8988T (cell line): ENCODE measurements at regions not wholly inside any gene's neighbourhood (a gene's known extent, or its start where the extent isn't known, plus 50 kb on each side); places are given as distances from the start of the nearest gene placed in this dataset.

Experiments used
- DNase-seq: peaks from one replicate; pipeline ENCODE4 v3.0.0; 2011

DNA sequence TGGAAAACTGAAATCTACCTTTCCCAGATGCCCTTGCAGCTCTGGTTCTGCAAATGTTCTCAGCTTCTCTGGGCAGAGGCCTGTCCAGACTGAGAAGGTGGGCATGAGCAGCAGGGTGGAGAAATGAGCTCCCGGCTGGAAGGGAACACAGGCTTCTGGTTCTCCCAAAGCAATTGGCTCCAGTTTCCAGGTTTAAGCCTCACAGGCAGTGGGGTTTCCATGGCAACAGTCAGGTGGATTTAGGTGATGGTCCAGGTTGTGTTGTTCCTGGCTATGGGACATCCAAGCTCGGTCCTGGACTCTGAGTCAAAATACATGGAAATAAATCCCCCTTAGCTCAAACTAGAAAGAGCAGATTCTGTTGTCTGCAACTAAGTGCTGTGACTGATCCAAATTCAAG, 94.6 kb upstream of the IQSEC1 start:
- DNase-seq: no peak

DNA sequence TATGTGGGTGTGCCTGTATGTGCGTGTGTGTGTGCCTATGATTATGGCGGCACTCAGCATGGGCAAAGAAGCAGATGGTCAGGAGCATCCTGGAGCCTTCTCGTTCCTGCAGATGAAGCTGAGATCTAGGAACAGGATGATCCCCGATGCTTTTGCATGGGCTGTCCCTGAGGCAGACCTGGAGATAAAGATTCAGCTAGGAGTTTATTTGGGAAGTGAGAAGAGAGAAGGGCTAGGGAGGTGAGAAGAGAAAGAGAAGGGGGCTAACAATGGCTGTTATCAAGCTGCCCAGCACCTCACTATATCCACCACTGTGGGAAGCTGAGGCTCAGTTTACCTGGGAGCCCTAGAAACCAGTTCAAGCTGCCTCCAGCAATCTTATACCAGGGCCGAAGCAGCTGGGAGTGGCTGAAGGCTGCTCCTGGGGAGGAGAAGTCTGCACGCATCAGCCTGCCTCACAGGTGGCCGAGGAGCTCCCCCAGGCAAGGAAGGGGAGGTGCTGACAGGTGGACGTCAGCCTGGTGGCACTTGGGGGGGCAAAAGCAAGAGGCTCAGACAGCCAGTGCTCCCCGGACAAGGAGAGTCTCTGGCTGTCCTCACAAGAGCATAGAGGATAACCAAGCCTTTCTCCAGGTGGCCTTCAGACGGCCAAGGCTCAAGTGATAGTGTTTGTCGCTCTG, 94.0 kb upstream of the IQSEC1 start:
- no peak for DNase-seq

DNA sequence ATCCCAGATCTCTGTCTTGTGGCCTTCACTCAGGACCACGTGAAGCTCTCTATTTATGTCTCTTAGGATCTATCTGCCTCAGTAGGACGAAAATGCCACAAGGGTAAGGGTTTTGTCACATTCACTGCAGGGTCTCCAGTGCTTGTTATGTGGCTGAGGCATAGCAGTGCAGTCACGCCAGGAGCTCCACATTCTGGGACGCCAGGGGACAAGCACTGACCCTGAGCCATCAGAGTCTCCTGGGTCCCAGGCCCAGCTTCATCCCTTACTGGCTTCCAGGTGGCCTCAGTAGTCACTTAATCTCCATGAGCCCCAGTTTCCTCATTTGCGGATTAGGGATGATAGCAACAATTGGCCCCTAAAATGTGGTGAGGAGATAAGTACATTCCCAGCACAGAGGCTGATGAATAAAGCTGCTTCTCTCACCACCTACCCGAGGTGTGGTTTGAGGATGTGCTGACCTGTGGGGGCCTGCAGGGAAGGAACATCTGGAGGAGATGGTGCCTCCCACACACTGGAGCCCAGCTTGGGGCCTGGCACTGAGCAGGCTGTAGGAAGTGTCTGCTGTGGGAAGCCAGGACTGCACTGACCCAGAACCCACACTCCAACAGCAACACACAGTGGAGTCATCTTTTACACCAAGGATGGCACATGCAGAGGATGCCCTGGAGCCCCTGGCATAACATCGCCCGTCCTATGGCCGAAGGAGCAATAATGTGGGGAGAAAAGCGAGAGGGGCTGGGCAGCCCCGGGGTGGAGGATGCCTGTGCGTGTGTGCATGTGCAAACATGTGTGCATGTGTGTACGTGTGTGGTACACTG, 93.2 kb upstream of the IQSEC1 start:
- DNase-seq: no peak

DNA sequence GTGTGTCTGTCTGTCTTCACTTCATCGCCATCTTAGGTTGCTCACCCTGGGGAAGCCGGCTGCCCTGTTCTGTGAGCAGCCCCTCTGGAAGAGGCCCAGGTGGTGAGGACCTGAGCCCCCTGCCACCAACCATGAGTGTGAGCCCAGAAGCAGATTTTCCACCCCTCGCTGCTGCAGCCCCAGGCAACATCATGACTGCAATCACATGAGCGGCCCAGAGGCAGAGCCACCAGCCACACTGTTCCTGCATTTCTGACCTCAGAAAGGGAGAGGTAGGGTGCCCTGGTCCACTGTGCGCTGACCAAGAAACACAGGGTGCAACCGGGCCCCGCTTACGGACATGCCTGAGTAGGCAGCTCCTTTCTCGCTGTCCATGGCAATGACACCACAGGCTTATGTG, 92.3 kb upstream of the IQSEC1 start:
- DNase-seq: no peak

DNA sequence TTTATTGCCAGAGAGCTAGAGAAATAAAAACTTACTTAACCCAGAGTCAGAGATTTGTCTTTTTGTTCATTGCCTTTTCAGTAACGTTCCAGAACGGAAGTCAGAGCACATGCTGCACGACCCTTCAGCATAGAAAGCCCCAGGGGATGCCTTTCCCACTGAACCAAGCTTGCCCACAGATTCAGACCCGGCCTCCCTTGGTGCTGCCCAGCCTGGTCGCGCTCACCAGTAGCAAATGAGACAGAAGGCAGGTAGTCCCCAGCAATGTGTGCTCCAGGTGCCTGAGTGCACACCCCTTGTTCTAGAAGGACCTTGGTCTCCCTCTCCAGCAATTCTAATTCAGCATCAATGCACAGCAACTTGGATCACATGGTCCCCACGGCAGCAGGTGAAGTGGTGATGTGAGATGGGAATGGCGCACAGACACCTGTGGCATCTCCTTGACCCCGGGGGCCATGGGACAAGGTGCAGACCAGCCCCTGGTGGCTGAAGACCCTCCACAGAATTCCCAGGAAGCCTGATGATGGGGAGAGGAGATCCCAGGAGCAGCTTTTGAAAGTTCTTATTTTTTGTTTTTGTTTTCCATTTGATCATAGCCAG, 91.8 kb upstream of the IQSEC1 start:
- no peak for DNase-seq

DNA sequence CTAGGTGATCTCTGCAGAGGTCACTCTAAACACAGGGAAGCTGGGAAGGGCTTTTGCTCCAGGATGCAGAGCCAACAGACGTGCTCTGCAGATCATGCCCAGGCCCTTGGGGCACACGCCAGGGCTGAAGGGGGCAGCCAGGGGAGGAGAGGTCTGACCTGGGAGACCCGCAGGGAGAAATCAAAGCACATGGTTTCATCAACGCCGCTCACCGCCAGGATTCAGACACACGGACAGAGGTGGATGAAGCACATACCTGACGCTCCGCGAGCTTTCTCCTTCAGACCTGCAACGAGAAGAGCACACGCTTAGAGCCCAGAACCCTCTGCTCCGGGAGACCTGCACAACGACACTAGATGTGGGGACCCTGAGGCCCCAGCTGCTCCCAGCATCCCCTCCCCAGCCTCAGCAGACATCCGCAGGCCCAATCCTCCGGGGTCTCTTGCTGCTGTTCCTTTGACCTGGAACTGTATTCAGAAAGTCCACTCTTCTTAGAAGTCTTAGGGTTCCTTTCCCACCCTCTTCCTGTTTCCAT, 90.7 kb upstream of the IQSEC1 start:
- DNase-seq: no peak

DNA sequence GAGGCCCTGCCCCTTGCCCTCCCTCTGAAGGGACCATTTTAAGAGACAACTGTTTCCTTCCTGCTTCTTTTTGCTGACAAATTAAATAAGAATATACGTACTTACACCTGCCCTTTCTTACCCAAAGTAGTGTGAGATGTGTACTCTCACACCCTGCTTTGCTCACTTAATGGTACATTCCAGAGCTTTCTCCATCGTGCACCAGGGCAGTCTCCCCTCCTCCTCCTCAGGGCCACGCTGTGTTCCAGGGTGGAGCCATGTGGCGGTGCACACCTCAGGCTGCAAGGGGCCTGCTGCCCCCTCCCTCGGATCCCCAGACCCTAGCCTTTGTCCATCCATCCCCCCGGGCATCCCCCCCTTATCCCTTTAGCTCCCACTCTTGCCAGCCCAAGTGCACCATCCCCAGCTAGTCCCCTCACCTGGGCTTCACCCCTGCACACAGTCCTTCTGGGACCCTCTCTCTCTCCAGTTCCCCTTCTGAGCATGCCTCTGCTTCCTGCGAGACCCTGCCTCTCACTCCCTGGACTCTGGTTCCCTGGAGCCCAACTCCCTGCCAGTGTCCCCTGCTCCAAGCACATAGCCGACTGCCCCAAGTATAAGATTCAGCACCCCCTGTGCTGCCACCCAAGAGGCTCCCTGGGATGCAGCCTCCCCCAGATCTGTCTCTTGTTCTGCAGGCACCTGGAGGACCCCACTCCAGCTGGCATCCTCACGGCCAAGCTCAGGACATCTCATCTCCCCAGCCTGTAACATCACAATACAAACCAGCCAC, 89.5 kb upstream of the IQSEC1 start:
- no peak for DNase-seq

DNA sequence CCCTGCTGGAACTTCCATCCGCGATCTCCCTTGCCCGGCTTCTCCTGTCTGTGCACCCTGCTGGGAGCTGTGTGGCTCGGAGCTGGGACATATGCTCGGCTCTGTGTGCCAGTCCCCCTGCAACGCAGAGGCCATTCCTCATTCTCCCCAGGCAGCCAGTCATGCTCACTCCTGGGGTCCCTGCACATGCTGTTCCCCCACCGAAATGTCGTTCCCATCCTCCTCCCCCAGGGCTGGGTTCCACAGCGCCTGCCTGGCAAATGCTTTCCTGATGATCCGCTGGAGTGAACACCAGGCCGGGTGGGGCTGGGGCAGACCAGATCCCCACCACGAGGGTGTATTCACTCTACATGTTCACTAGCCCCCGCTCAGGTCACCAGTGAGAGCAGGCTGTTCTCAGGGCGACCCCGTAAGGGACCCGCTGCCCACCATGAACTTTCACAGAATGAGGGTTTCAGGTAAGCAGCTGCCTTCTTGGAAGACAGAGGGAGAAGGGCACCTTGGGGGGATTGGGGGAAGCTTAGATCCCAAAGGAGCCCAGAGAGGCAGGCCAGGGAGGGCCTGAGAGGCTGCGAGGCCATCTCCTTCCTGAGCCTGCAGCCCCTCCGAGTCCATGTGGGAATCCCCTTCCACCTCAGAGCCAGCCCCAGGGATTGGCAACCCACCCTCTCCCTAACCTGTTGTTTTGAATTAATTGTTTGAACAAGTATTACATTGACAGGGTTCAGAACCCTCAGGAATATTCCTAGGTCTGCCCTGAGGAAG, 88.7 kb upstream of the IQSEC1 start:
- no peak for DNase-seq

DNA sequence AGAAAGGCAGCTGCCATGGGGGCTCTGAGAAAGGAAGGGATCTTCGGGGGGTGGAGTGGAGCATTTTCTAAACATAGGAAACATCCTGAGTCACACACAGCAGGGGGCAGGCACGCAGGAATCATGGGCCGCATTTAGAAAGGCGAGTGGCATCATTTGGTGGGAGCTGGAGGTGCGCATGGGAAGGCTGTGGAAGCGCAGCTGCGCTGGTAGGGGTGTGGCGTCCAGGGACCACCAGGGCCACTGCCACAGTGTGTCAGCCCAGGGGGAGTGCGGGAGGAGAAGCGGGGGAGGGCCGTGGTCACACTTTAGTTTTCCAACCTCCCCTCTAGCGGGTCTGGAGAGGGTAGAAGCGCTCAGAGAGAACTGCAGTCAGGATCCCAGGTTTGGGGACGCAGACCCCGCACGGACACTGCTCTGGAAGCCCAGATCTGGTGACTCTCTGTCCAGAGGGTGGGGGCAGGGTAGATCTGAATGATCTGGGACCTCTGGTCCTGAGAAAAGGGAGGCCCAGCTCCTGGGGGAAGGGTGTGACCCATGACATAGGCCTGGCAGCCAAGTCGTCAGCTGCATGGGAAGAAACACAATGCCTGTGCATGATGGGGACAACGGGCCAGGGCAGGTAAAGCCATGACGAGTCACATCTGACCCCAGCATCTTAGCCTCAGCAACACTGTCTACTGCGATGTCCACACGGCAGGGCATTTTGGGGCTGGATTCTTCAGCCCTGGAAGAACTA, 88.0 kb upstream of the IQSEC1 start:
- peak; percentile 68 for DNase-seq

DNA sequence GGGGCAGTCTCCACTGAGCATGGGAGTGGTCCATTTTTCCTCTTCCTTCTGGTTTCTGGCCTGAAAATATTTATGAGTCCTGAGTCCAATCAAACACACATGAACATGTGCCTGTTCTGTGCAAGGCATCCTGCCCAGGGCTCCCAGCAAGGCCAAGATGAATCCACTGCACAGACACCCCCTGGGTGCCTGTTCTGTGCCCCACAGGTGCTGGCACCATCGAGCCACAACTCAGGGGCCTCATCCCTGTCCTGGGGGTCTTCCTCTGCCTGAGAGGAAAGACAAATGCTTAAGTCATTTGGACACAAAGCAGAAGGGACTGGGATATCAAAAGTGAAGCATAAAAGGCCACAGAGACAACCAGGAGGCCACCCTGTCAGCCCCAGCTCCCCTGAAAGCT, 87.4 kb upstream of the IQSEC1 start:
- DNase-seq: no peak

DNA sequence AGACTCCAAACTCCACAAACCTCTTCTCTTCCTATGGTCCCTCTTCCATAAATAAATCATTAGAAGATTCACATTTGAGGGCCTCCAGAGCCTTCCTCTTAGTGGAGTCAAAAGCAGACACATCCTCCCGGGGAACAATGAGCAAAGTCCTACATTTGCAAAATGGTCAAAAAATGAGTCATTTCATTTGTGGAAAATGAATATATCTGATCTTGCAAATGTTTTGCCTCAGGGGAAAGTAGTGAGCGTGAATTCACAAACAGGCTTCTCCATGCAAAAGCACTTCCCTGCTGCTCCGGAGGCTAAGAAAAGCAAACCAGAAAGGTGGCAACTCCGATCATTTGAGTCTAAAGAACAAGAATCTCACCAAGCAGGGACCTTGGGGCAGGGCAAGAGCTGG, 86.7 kb upstream of the IQSEC1 start:
- DNase-seq: no peak

DNA sequence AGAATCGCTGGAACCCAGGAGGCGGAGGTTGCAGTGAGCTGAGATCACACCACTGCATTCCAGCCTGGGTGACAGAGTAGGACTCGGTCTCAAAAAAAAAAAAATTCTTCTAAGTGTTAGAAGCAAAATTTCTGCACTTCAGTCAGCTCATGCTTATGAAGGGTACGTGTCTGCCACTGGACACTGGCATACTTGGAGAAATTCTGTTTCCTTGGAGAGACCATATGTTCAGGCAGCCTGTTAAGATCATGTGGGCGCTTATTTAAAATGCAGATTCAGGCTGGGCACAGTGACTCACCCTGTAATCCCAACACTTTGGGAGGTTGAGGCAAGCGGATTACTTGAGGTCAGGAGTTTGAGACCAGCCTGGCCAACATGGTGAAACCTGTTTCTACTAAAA, 85.6 kb upstream of the IQSEC1 start:
- DNase-seq: no peak

DNA sequence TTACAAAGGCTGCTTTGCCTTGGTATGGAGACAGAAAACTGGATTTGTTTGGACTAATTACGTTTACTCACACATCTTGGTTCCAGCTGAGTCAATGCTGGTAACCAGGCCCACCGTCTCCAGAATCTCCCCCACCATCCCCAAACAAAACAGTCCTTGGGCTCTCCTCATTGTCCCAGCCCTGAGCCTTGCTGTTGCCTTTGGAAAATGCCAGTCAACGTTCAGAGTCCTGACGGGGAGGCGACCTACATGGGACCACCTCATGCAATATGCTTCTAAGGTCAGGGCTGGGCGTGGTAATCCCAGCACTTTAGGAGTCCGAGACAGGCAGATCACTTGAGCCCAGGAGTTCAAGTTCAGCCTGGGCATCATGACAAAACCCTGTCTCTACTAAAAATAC, 85.2 kb upstream of the IQSEC1 start:
- DNase-seq: no peak

DNA sequence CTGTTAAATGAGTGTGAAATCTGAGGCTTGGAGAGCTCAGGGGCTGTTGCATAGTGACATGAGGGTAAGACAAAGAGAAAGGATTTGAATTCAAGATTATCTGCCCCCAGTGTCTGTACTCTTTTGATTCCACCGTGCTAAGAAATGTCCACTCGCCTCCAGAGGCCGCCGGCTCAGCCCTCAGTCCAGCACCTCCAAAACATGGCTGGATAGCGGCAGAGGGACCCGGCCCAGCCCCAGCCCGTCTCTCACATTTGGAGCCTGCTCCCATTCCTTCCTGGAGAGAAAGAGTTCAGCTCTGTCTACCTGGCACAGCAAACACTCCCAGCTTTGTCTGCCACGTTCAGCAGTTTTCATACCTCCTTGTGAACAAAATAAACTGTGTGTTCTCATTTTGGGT, 84.8 kb upstream of the IQSEC1 start:
- no peak for DNase-seq

DNA sequence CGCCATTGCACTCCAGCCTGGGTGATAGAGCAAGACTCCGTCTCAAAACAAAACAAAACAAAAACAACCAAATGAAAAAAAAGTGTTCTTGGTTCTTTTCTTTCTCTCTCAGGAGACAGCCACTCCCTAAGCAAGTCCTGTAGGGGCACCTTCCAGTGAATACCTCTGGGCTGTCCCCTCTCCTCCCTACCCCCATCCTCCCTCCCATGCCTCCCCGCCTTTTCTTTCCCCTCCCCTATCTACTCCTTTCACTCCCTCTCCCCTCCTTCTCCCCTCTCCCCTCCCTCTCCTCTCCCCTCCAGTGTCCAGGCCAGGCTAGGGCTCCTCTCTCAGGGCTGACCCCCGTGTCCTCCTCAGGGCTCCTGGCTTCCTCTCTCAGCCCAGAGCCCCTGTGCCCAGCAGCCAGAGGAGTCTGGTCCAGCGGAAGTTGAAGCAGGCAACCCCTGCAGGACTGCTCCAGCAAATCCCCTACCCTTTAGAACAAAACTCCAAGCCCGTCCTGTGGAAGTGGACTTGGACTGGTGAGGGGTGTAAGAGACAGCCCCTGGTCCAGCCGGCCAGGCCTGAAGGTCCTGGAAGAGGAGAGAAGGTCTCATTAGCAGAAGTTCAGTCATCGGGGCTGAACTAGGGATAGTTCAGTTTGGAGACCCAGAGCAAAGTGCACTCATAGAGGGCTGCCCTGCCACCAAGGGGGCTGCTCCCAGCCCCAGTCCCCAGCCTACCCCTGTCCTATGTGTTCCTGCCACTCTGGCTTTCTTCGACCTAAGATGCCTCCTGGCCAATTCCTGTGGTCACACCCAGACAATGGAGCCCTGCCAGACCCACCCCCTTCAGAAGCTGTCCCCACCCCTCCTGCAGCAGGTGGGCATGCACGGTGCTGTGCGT, 79.8 kb upstream of the IQSEC1 start:
- DNase-seq: no peak

DNA sequence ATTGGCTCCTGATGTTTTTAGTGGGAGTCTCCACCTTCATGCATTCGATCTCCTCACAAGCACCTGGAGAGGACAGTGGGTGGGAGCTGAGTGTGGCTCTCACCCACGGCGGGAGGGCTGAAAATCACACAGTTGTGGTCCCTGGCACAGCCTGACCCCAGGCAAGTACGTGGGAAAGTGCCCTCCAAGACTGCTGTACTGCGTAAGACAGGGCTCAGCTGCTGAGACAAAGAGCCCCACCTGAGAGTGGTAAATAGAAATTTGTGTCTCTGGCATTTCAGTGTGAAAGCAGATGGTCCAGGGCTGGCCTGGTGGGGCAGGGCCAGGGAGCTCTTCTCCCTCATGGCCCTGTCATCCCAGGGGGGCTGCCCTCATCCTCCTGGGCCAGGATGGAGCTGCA, 77.4 kb upstream of the IQSEC1 start:
- no peak for DNase-seq

DNA sequence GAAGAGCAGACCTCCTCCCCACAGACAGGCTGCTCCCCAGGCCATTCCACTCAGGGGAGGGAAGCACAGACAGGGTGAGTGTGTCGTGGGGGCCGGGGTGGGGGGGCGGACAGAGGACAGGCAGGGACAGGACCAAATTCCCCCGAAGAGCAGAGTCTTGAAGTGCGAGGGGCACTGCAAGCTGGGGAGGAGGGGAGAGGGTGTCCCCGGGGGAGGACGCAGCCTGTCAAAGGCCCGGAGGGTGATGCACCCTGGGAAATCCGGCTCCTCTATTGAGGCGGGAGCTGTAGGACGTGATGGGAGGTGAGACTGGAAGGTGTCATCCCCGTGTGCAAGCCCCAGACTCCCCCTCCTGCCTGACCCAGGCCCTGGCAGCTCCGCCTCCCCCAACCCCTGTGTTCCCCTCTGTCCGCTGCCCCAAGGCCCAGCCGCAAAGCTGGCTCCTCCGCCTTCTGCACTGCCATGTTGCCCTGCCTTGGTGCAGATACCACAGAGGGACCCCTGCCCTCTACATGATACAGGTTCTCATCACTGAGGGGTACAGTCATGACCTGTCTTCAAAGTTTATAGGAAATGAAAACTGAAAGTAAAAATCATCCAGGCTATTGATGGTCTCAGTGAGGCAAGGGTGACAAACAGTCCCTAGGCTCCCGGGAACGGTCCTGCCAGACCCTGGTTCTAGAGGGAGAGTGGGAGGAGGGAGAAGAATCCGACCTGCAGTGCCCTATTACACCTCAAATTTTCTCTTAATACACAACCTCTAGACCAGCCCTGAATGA, 76.3 kb upstream of the IQSEC1 start:
- no peak for DNase-seq

DNA sequence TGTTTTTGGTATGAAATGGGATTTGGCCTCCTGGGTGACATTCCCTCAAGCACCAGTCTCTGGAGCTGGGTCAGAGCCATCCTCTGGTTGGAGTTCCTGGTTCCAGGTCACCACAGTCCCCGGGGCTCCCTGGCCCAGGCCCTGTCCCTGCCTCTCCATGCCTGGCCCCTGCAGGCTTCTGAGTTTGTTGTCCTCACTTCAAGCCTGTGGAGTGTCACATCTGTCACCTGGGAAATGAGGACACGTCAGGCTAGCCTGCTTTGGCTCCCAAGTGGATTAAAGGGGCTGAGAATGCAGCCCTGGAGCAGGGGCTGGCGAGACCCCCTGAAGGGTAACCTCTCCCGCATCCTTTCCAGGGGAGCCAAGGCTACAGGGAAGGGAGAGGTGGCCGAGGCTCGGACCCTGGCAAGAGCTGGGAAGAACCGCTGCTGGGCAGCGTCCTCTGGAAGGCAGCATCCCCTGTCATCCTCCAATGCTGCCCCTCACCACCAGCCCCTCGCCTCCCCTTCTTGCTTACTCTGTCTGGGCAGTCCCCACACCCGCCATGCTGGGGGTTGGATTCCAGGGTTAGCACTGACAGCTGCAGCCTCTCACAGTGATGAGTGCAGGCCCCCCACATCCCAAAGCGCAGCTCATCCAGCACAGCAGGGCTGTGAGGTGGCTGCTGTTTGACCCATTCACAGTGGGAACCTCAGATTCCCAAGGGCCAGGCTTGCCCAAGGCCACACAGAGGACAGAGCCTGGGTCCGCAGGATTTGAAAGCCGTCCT, 75.5 kb upstream of the IQSEC1 start:
- no peak for DNase-seq

DNA sequence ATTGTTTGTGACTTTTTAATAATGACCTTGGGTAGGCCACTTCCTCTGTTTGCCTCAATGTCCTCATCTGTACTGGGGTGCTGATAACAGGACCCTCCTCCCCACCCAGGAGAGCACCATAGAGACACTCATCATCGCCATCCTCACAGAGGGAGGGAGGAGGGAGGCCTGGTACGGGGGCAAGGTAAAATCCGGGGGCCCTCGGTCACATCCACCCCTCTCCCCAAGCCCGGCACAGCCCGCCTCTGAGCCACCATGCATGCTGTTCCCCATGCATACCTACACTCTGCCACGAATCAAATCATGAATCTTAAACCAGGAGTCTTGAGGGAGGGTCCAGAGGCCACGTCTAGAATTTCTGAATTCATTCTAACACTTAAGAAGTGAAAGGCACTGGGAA, 74.9 kb upstream of the IQSEC1 start:
- no peak for DNase-seq
